ENCODE measurements at regions not wholly inside any gene's neighbourhood (a gene's known extent, or its start where the extent isn't known, plus 50 kb on each side); places are given as distances from the start of the nearest gene placed in this dataset.
"Not testable (repeated sequence)": the region's sequence is repeated elsewhere in the genome, so short reads cannot be mapped to it uniquely, and the experiment has no call there.

GRCh38 chr16:10312008-10312407, 73.9 kb upstream of the ATF7IP2 start:
- in situ Hi-C loops (cut with MboI; ENCODE audit: low sequenced_read_pairs), result loop anchor here (25.0 kb wide), 1 partner anchor 200 kb away; no protein-coding TSS in a partner anchor

- in situ Hi-C loops (cut with MboI; ENCODE audit: low sequenced_read_pairs), result loop anchor here (25.0 kb wide), 1 partner anchor 199 kb away; no protein-coding TSS in a partner anchor
Observed at GRCh38 chr16:10312784-10313724, 72.8 kb upstream of the ATF7IP2 start.

GRCh38 chr16:10314317-10314716, 71.5 kb upstream of the ATF7IP2 start:
- in situ Hi-C loops (cut with MboI; ENCODE audit: low sequenced_read_pairs), result loop anchor here (25.0 kb wide), 1 partner anchor 198 kb away; no protein-coding TSS in a partner anchor

GRCh38 chr16:10314811-10315210, 71.0 kb upstream of the ATF7IP2 start:
- in situ Hi-C loops (cut with MboI; ENCODE audit: low sequenced_read_pairs), result loop anchor here (25.0 kb wide), 1 partner anchor 197 kb away; no protein-coding TSS in a partner anchor

GRCh38 chr16:10317425-10318001, 68.3 kb upstream of the ATF7IP2 start:
- in situ Hi-C loops (cut with MboI; ENCODE audit: low sequenced_read_pairs), result loop anchor here (25.0 kb wide), 1 partner anchor 195 kb away; no protein-coding TSS in a partner anchor

- in situ Hi-C loops (cut with MboI; ENCODE audit: low sequenced_read_pairs), result loop anchor here (25.0 kb wide), 1 partner anchor 193 kb away; no protein-coding TSS in a partner anchor
Observed at GRCh38 chr16:10318798-10319500, 66.9 kb upstream of the ATF7IP2 start.

- in situ Hi-C loops (cut with MboI; ENCODE audit: low sequenced_read_pairs), result loop anchor here (25.0 kb wide), 1 partner anchor 191 kb away; no protein-coding TSS in a partner anchor
Observed at GRCh38 chr16:10321407-10322387, 64.2 kb upstream of the ATF7IP2 start.

- in situ Hi-C loops (cut with MboI; ENCODE audit: low sequenced_read_pairs), result loop anchor here (25.0 kb wide), 1 partner anchor 189 kb away; no protein-coding TSS in a partner anchor
Observed at GRCh38 chr16:10322723-10323527, 62.9 kb upstream of the ATF7IP2 start.

- in situ Hi-C loops (cut with MboI; ENCODE audit: low sequenced_read_pairs), result loop anchor here (25.0 kb wide), 1 partner anchor 189 kb away; no protein-coding TSS in a partner anchor
Observed at GRCh38 chr16:10323528-10323869, 62.4 kb upstream of the ATF7IP2 start.

- in situ Hi-C loops (cut with MboI; ENCODE audit: low sequenced_read_pairs), result loop anchor here (25.0 kb wide), 1 partner anchor 188 kb away; no protein-coding TSS in a partner anchor
Observed at GRCh38 chr16:10324210-10324609, 61.7 kb upstream of the ATF7IP2 start.

GRCh38 chr16:10325783-10326543, 59.9 kb upstream of the ATF7IP2 start:
- in situ Hi-C loops (cut with MboI; ENCODE audit: low sequenced_read_pairs), result no loop called here

GRCh38 chr16:10326647-10327046, 59.2 kb upstream of the ATF7IP2 start:
- in situ Hi-C loops (cut with MboI; ENCODE audit: low sequenced_read_pairs), result no loop called here

- in situ Hi-C loops (cut with MboI; ENCODE audit: low sequenced_read_pairs), result not testable (repeated sequence)
Observed at GRCh38 chr16:10328291-10328690, 57.6 kb upstream of the ATF7IP2 start.

- in situ Hi-C loops (cut with MboI; ENCODE audit: low sequenced_read_pairs), result no loop called here
Observed at GRCh38 chr16:10332241-10332640, 53.6 kb upstream of the ATF7IP2 start.

- in situ Hi-C loops (cut with MboI; ENCODE audit: low sequenced_read_pairs), result no loop called here
Observed at GRCh38 chr16:10332775-10333174, 53.1 kb upstream of the ATF7IP2 start.

- in situ Hi-C loops (cut with MboI; ENCODE audit: low sequenced_read_pairs), result no loop called here
Observed at GRCh38 chr16:10333321-10334032, 52.4 kb upstream of the ATF7IP2 start.

GRCh38 chr16:10335681-10336080, 50.2 kb upstream of the ATF7IP2 start:
- in situ Hi-C loops (cut with MboI; ENCODE audit: low sequenced_read_pairs), result no loop called here

Measured in HL-60/S4 treated with retinoic acid at 250 ng/mL for 4 days and 3 days (cell line).